HuH-7 (cell line): ENCODE measurements at regions not wholly inside any gene's neighbourhood (a gene's known extent, or its start where the extent isn't known, plus 50 kb on each side); places are given as distances from the start of the nearest gene placed in this dataset.
"Not testable (repeated sequence)": the region's sequence is repeated elsewhere in the genome, so short reads cannot be mapped to it uniquely, and the experiment has no call there.

Experiments used
- DNase-seq: peaks from one replicate; pipeline ENCODE4 v3.0.0; 2011; ENCODE audit warnings: low spot score

DNA sequence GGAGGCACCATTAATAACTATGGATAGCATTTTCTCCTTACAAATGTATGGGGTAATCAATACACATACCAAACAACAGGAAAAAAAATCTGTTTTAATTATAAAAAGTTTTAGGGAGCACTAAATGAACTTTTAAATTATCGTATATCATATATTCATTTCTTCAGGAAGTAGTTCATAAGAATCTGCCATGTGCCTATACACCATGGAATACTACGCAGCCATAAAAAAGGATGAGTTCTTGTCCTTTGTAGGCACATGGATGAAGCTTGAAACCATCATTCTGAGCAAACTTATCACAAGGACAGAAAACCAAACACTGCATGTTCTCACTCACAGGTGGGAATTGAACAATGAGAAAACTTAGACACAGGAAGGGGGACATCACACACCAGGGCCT lies 162.1 kb upstream of the RASA1 start:
- no peak for DNase-seq

DNA sequence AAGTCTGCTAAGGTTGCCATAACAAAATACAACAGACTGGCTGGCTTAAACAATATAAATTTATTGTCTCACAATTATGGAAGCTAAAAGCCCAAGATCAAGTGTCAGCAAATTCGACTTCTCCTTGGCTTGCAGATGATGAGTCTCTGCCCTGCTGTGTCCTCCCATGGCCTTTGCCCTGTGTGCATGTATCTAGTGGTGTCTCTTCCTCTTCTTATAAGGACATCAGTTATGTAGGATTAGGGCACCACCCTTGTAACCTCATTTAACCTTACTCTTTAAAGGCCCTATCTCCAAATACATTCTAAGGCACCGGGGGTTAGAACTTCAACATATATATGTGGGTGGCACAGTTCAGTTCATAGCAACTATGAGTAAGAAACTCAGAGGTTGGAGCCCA lies 157.9 kb upstream of the RASA1 start:
- no peak for DNase-seq

DNA sequence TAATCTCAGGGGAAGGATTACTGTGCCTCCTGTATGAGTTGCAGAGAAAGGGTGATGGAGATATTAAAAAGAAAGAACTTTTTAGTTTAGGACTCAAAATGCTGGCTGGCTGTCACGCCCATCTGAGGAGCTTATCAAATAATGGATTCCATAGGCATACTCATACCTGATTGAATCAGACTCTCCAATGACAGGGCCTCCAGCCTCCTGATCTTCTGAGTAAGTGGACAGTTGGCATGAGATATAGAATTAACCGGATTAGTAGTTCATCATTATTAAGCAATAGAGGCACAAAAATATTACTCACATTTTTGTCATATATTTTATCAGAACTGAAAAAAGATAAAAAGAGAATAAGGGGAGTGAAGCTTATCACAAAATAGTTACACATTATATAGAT lies 157.0 kb upstream of the RASA1 start:
- no peak for DNase-seq

DNA sequence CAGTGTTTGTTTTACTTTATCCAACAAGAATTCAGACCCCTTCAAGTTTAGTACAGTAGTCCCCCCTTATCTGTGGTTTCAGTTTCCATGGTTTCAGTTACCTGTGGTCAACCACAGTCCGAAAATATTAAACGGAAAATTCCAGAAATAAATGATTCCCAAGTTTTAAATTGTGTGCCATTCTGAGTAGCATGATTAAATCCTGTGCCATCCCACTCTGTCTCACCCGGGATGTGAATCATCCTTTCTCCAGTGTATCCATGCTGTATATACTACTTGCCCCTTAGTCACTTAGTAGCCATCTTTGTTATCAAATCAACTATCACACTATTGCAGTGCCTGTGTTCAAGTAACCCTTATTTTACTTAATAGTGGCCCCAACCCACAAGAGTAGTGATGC lies 153.8 kb upstream of the RASA1 start:
- no peak for DNase-seq

GRCh38 chr5:87114631-87115030 lies 153.1 kb upstream of the RASA1 start:
- no peak for DNase-seq

DNA sequence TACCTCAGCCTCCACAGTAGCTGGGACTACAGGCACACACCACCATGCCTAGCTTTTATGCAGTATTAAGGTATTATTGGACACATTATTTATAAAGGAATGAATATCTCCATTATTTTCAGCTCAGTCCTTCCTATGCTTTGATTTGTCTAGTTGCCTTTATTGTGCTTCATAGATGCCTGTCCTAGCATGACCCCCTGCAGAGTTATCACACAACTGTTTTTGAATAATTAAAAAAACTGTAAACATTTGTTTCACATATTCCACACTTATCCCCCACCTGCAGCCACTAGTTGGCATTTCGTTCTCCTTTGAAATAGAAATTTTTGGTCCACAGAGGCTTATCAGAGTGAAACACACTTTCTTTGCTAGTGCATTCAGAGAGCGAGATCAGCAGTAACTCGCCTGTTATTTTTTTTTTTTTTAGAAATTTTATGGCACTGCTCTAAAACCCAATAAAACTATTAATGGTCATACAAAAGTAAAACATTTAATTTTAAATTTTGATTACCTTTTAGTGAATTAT lies 151.8 kb upstream of the RASA1 start:
- DNase-seq, result no peak

DNA sequence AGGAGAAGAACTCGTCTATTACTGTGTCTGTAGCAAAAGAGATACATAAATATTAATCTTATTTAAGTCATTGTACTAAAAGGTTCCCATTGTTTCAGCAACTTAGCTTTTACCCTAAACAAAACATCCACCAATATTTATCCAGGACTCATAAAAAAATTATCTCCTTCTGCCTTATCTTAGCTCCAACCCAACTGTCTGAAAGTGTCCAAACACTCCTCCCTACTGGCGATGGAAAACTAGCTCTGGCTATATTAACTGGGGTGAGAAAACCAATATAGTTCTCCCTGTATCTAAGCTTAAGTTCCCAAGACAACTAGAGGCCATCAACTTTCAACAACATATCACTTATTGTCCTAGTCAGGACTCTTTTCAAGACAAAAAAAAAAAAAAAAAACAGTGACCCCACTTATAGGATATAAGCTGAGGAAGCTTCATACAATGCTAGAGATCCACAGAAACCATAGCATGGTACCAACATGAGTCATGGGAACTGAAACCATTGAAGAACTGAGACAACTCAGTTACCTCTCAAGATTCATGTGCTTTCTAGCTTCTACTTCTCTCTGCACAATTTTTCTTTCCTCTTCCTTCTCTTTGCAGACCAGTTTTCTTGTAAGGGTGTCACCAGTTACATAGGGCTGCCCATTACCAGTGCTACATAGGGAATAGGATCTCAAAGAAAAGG lies 150.7 kb upstream of the RASA1 start:
- DNase-seq, result no peak

GRCh38 chr5:87119588-87119987 lies 148.1 kb upstream of the RASA1 start:
- no peak for DNase-seq

DNA sequence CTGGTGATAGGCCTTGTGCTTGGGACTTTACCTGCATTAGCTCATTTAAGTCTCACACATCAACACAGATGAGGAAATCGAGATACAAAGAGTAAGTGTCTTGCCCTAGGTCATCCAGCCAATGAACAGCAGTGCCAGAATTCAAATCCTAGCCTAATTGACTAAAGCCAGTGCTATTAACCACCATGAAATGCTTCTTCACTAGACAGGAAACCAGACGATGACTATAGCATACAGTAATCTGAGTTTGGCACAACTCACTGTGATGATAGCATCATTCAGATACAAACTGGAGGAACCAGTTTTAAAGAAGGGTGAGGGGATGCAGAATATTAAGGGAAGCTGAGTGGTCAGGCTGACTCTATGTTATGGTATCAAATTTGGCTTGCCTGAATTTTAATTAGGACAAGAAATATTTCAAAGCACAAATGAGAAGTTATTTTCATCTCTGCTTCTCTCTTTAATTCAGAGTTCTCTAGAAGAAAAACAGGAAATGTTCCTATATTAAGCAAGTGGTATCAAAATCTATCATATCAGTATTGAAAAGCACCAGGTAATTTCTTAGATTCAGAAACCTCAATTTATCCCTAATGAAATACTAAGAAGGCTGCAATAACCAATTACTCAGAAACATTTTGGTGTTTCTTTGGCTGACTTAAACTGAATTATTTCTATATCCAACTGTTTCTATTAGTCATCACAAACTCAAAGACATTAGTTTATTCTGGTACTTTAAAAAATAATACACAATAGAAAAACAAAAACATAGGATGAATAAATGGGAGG lies 147.0 kb upstream of the RASA1 start:
- no peak for DNase-seq

DNA sequence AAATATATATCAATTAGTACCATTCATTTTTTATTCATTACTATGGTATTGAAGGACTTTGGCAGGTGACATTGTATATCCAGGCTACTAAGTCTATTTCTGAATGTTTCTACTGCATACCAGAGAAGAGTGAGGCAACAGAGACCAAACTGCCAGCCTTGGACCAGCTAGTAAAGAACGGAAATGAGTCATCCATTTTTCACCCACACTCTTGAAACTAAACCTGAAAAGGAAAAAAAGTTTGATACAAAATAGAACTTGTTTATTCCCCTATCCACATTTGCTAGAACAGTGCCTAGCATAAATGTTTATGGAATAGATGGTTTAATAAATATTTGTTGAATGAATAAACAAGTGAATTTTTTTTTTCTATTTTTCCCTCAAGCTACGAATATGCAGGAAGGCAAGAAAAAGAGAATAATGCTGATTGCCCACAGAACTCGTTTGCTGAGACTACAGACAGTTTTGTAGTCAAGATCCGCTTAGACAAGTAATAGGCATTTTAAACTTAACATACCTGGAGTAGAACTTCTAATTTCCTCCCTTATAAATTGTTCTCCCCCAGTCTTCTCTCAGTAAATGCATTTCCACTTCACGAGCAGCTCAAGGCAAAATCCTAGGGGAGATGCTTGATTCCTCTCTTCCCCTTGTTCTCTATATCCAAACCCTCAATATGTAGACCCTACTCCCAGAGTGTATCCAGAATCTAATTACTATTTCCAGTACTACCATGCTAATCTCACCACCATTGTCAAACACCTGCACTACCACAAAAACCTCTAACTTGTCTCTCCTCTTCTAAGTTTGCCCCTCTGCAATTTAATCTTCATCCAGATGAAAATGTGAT lies 146.2 kb upstream of the RASA1 start:
- no peak for DNase-seq

GRCh38 chr5:87122151-87122977 lies 145.3 kb upstream of the RASA1 start:
- no peak for DNase-seq

GRCh38 chr5:87125766-87126165 lies 141.9 kb upstream of the RASA1 start:
- DNase-seq, result no peak

GRCh38 chr5:87126869-87127268 lies 140.8 kb upstream of the RASA1 start:
- DNase-seq, result no peak

- no peak for DNase-seq
These were observed 140.3 kb upstream of the RASA1 start for GRCh38 chr5:87127426-87127825.

DNA sequence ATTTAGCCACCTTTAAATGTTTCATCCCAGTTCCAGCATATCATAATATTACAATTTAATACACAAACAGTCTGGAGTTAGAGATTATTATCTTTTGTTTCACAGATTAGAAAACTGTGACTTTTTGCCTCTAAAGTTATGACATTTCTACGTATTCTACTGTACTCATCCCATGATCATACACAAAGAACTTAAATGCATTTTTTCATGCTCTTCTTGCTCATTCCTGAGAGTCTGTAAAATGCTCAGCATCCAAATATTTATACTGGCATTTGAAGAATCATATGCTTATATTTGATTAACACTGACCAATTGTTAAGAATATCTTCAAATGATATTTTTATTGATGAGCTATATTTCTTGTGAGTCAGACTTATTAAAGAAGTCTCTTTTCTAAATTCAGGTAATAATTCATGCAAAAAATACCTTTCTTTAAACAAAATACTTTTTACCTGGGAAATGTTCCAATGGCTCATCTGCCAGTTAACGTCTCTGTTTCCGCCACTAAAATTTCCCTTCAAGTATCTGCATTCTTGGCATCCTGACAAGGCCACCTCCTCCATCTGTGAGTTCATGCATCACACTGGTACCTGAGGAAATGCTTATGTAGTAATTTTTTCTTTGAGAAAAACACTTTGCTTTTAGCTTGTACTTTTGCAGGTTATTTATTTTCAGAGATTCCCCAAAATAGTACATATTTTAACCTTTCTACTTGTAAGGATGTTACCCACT lies 139.6 kb upstream of the RASA1 start:
- no peak for DNase-seq

DNA sequence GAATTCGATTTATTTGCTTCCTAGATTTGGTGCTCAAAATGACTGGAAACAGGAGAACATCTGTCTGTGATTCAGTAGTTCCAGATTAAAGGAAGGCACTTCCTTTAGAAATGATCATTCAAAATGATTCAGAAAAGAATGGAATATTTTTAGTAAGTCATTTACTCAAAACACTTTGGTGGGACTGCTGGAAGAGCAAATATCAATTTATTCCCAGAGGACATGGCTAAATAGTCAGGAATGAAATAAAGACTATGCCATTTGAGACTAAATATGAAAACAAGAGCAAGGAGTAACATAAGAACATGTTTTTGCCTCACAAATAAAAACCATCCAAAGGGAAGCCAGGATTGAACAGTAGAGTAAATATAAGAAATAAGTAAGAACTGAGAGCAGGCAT lies 138.6 kb upstream of the RASA1 start:
- no peak for DNase-seq

DNA sequence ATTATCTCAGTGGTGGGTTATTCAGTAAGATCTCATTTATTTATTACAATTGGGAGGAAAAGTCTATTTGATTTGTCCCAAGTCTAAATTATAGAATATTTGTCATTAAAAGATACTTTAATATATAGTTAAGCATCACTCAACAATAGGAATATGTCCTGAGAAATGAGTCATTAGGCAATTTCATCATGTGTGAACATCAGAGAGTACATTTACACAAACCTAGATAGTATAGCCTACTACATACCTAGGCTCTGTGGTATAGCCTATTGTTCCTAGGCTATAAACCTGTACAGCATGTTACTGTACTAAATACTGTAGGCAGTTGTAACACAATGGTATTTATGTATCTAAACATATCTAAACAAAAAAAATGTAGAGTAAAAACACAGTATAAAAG lies 135.0 kb upstream of the RASA1 start:
- DNase-seq, result no peak

GRCh38 chr5:87134513-87134912 lies 133.2 kb upstream of the RASA1 start:
- DNase-seq, result not testable (repeated sequence)

GRCh38 chr5:87136096-87136495 lies 131.6 kb upstream of the RASA1 start:
- DNase-seq, result no peak

GRCh38 chr5:87136733-87137132 lies 130.9 kb upstream of the RASA1 start:
- no peak for DNase-seq

- no peak for DNase-seq
These were observed 130.4 kb upstream of the RASA1 start for GRCh38 chr5:87137283-87137682.
